T-helper 17 cell (primary cell): ENCODE measurements at regions not wholly inside any gene's neighbourhood (a gene's known extent, or its start where the extent isn't known, plus 50 kb on each side); places are given as distances from the start of the nearest gene placed in this dataset.

Experiments used
- ATAC-seq: fragments of 150-1000 bp; cut with Tn5 transposase; 2 replicates; pipeline ENCODE4 v1.10.0; 2021; ENCODE audit warnings: mild to moderate bottlenecking, moderate library complexity
- DNase-seq, 3 donors: peaks; one replicate each; pipeline versions ENCODE4 v3.0.0 to v3.0.0-alpha.2; 2020 to 2021
- H3K9me3 ChIP-seq: one replicate; pipeline ENCODE4 v1.7.0; 2013; ENCODE audit warnings: low read length, mild to moderate bottlenecking; ENCODE audit not compliant: control insufficient read depth, poor library complexity, severe bottlenecking
- H3K27ac Mint-ChIP-seq: one replicate; pipeline ENCODE4 v1.8.0; 2022; ENCODE audit warnings: mild to moderate bottlenecking, moderate library complexity, mixed read lengths
- H3K27me3 Mint-ChIP-seq: one replicate; pipeline ENCODE4 v1.8.0; 2022; ENCODE audit warnings: mixed read lengths
- H3K36me3 Mint-ChIP-seq: one replicate; pipeline ENCODE4 v1.8.0; 2022; ENCODE audit warnings: low read depth, mixed read lengths
- H3K4me1 Mint-ChIP-seq: one replicate; pipeline ENCODE4 v1.8.0; 2022; ENCODE audit warnings: mild to moderate bottlenecking, mixed read lengths
- H3K4me3 Mint-ChIP-seq: one replicate; pipeline ENCODE4 v1.8.0; 2022; ENCODE audit warnings: mild to moderate bottlenecking, moderate library complexity, mixed read lengths

- Mint-ChIP-seq H3K36me3 (no peaks in the 10 kb centered on the region), H3K4me3 (no peak overlapping the region), H3K4me1 (no peaks in the 10 kb centered on the region), H3K27ac (no peak overlapping the region), H3K27me3 (peaks cover 14% of the 10 kb centered on the region)
- DNase-seq (no peak), ATAC-seq (no peak)
- H3K9me3 ChIP-seq, result no peaks in the 10 kb centered on the region
Observed at GRCh38 chr10:111532139-111532538, 455.3 kb downstream of the ADRA2A start.

- no peaks in the 10 kb centered on the region for H3K4me1 Mint-ChIP-seq
- no peak for ATAC-seq
- H3K27me3 Mint-ChIP-seq, result peaks cover 26% of the 10 kb centered on the region
Observed at GRCh38 chr10:111539246-111539645, 462.4 kb downstream of the ADRA2A start.

GRCh38 chr10:111543854-111544253 lies 467.0 kb downstream of the ADRA2A start:
- H3K27ac Mint-ChIP-seq, result no peak overlapping the region
- no peaks in the 10 kb centered on the region for H3K4me1 Mint-ChIP-seq
- H3K4me3 Mint-ChIP-seq, result no peak overlapping the region
- ATAC-seq (no peak), DNase-seq (no peak)
- no peaks in the 10 kb centered on the region for H3K36me3 Mint-ChIP-seq
- no peaks in the 10 kb centered on the region for H3K9me3 ChIP-seq
- H3K27me3 Mint-ChIP-seq, result peaks cover 11% of the 10 kb centered on the region

More at GRCh38 chr10:111539246-111539645, 462.4 kb downstream of the ADRA2A start:
- Mint-ChIP-seq H3K36me3 (no peaks in the 10 kb centered on the region), H3K27ac (no peak overlapping the region), H3K4me3 (no peak overlapping the region)
- no peaks in the 10 kb centered on the region for H3K9me3 ChIP-seq
- no peak for DNase-seq

- H3K36me3 Mint-ChIP-seq, result no peaks in the 10 kb centered on the region
Observed at GRCh38 chr10:111545861-111546605, 469.2 kb downstream of the ADRA2A start.

DNA sequence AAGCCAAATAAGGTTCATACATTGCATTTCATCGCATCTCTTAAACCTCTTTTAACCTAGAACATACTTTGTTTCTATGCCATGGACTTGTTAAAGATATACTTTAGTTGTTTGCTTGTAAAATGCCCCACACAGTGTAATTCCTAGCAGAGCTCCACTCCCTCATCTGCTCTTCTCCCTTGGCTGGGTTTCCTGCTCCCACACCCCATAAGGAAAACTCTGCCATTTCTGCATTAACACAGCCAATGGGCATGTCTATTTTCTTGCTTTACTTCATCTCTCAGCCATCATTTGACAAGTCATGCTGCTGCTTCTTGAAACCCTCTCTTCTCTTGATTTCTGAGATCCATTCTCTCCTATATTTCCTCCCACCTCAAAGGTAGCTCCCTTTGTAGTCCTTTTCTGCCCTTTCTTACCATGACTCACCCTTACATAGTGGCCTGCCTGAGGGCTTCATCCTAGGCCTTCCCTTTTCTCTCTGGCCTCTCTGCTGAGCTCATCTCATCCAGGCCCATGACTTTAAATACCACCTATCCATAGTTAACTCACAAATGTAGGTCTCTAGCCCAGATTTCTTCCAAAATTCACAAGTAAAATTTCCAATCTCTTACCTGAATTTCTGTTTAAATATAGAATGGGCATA lies 471.4 kb downstream of the ADRA2A start:
- H3K9me3 ChIP-seq, result no peaks in the 10 kb centered on the region
- DNase-seq (no peak), ATAC-seq (no peak)
- no peak overlapping the region for H3K4me3 Mint-ChIP-seq
- H3K27ac Mint-ChIP-seq, result no peak overlapping the region
- H3K27me3 Mint-ChIP-seq, result no peaks in the 10 kb centered on the region
- no peaks in the 10 kb centered on the region for H3K4me1 Mint-ChIP-seq
- no peaks in the 10 kb centered on the region for H3K36me3 Mint-ChIP-seq

More at GRCh38 chr10:111545861-111546605, 469.2 kb downstream of the ADRA2A start:
- ATAC-seq, result no peak
- no peak overlapping the region for H3K4me3 Mint-ChIP-seq
- no peak overlapping the region for H3K27ac Mint-ChIP-seq
- no peaks in the 10 kb centered on the region for H3K9me3 ChIP-seq
- no peak for DNase-seq
- no peaks in the 10 kb centered on the region for H3K4me1 Mint-ChIP-seq
- no peaks in the 10 kb centered on the region for H3K27me3 Mint-ChIP-seq

GRCh38 chr10:111551001-111551400 lies 474.2 kb downstream of the ADRA2A start:
- H3K36me3 Mint-ChIP-seq, result no peaks in the 10 kb centered on the region
- no peak overlapping the region for H3K27ac Mint-ChIP-seq
- no peaks in the 10 kb centered on the region for H3K27me3 Mint-ChIP-seq
- DNase-seq (no peak), ATAC-seq (no peak)
- H3K4me1 Mint-ChIP-seq, result no peaks in the 10 kb centered on the region
- no peaks in the 10 kb centered on the region for H3K9me3 ChIP-seq
- H3K4me3 Mint-ChIP-seq, result no peak overlapping the region

DNA sequence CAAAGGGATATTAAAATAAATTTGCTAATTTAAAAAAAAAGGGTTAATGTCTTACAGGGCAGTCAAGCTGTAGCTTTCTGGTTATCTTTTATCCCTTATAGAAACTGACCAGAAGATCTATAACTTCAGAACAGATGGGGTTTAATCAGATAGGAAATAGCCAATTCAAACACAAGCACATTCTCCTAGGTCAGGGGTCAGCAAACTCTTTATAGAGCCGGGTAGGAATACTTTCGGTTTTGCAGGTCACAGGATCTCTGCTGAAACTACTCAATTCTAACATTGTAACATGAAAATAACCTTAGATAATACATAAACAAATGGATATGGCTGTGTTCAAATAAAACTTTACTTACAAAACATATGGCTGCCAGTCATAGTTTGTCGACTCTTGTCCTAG lies 479.8 kb downstream of the ADRA2A start:
- H3K4me1 Mint-ChIP-seq, result no peaks in the 10 kb centered on the region
- H3K27ac Mint-ChIP-seq, result no peak overlapping the region
- H3K36me3 Mint-ChIP-seq, result no peaks in the 10 kb centered on the region
- ATAC-seq (no peak), DNase-seq (no peak)
- no peaks in the 10 kb centered on the region for H3K9me3 ChIP-seq
- H3K27me3 Mint-ChIP-seq, result peaks cover 12% of the 10 kb centered on the region
- no peak overlapping the region for H3K4me3 Mint-ChIP-seq

DNA sequence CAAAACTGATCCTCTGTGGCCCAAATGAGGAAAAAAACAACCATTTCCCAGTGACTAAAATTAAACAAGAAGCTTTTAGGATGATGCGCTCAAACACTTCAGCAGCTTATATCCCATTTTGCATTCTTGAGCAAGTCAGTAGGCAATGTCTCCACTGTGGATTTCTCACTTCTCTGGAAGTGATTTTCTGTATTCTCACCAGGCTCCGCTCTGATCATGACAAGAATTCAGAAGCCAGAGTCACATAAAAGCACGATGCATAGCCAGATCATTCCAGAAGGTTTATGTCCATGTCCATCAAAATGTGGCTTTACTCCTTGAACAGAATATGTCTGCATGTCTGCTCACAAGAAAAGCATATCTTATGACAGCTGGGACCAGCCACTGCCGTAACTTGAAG lies 481.4 kb downstream of the ADRA2A start:
- DNase-seq (no peak), ATAC-seq (no peak)
- H3K4me3 Mint-ChIP-seq, result no peak overlapping the region
- H3K4me1 Mint-ChIP-seq, result no peaks in the 10 kb centered on the region
- H3K9me3 ChIP-seq, result no peaks in the 10 kb centered on the region
- H3K27me3 Mint-ChIP-seq, result peaks cover 21% of the 10 kb centered on the region
- H3K36me3 Mint-ChIP-seq, result no peaks in the 10 kb centered on the region
- H3K27ac Mint-ChIP-seq, result no peak overlapping the region

DNA sequence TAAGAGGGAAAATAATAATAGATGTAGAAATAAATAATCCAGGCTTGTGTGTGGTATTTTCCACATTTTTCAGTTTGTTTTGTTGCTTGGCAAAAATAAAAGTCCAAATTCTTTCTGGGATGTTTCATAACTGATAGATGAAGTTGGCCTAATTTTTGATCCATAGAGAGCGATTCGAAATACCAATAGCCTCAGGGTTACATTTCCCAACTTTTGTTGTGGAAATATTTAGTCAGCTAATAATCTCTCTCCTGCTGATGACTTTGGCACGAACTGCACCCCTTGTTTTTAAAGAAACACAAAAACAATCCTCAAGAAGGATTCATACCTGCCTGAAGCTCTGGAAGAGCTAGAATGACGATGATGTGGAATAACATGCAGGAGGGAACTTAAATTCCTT lies 483.2 kb downstream of the ADRA2A start:
- Mint-ChIP-seq H3K4me3 (no peak overlapping the region), H3K27ac (no peak overlapping the region), H3K4me1 (no peaks in the 10 kb centered on the region), H3K36me3 (no peaks in the 10 kb centered on the region), H3K27me3 (peaks cover 21% of the 10 kb centered on the region)
- DNase-seq (no peak), ATAC-seq (no peak)
- no peaks in the 10 kb centered on the region for H3K9me3 ChIP-seq

DNA sequence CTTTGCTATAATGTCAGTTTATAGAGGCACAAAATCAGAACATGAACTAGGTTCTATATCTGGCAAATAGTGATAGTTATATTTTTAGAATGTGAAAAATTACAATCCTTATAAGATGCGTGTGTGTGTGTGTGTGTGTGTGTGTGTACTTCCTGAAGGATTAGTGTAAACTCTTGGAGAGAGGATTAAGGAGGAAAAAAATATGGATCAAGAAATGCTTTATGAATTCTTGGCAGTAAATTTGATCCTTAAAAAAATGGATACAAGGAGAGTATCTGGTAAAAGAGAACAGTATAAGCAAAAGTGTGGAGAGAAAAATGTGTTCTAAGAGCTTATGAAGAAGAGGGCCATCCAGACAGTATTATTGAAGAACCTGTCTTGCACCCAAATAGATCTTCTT lies 484.3 kb downstream of the ADRA2A start:
- no peaks in the 10 kb centered on the region for H3K4me1 Mint-ChIP-seq
- no peaks in the 10 kb centered on the region for H3K9me3 ChIP-seq
- H3K36me3 Mint-ChIP-seq, result no peaks in the 10 kb centered on the region
- ATAC-seq (no peak), DNase-seq (no peak)
- no peak overlapping the region for H3K27ac Mint-ChIP-seq
- peaks cover 21% of the 10 kb centered on the region for H3K27me3 Mint-ChIP-seq
- H3K4me3 Mint-ChIP-seq, result no peak overlapping the region

GRCh38 chr10:111565542-111565941 lies 488.7 kb downstream of the ADRA2A start:
- ATAC-seq (no peak), DNase-seq (no peak)
- Mint-ChIP-seq H3K4me3 (no peak overlapping the region), H3K36me3 (no peaks in the 10 kb centered on the region), H3K27ac (no peak overlapping the region), H3K27me3 (peaks cover 26% of the 10 kb centered on the region), H3K4me1 (no peaks in the 10 kb centered on the region)
- no peaks in the 10 kb centered on the region for H3K9me3 ChIP-seq

- no peak for DNase-seq
- Mint-ChIP-seq H3K27ac (no peak overlapping the region), H3K36me3 (no peaks in the 10 kb centered on the region), H3K4me3 (no peak overlapping the region), H3K4me1 (no peaks in the 10 kb centered on the region), H3K27me3 (peaks cover 14% of the 10 kb centered on the region)
- no peaks in the 10 kb centered on the region for H3K9me3 ChIP-seq
- ATAC-seq, result no peak
Observed at GRCh38 chr10:111578076-111578475, 501.2 kb downstream of the ADRA2A start.

- Mint-ChIP-seq H3K27ac (no peak overlapping the region), H3K36me3 (no peaks in the 10 kb centered on the region), H3K4me1 (no peaks in the 10 kb centered on the region), H3K27me3 (peaks cover 14% of the 10 kb centered on the region), H3K4me3 (no peak overlapping the region)
- DNase-seq (no peak), ATAC-seq (no peak)
- no peaks in the 10 kb centered on the region for H3K9me3 ChIP-seq
Observed at GRCh38 chr10:111579473-111579872, 502.6 kb downstream of the ADRA2A start.

DNA sequence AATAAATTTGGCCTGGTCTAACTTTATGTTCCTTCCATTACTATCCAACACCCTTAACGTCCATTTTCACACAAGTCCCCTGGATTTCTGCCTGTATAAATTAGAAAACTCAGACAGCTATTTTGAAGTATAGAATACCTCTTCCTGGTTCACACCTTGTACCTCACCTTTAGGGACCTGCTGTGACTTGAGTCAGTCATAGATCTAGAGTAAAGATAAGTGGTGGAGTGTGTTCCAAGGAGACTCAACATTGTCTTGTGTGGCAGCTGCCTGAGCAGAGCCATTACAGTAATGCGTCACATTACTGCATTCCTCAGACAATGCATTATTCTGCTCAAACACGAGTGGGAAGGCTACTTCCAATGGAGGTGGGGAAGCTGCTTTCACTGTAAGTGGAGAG lies 513.9 kb downstream of the ADRA2A start:
- no peak for ATAC-seq

More for the DNA sequence above, 513.9 kb downstream of the ADRA2A start:
- Mint-ChIP-seq H3K4me3 (no peak overlapping the region), H3K27me3 (peaks cover 7% of the 10 kb centered on the region), H3K36me3 (no peaks in the 10 kb centered on the region), H3K27ac (no peak overlapping the region), H3K4me1 (no peaks in the 10 kb centered on the region)
- no peaks in the 10 kb centered on the region for H3K9me3 ChIP-seq
- no peak for DNase-seq
